ENCODE measurements at regions not wholly inside any gene's neighbourhood (a gene's known extent, or its start where the extent isn't known, plus 50 kb on each side); places are given as distances from the start of the nearest gene placed in this dataset.

DNA sequence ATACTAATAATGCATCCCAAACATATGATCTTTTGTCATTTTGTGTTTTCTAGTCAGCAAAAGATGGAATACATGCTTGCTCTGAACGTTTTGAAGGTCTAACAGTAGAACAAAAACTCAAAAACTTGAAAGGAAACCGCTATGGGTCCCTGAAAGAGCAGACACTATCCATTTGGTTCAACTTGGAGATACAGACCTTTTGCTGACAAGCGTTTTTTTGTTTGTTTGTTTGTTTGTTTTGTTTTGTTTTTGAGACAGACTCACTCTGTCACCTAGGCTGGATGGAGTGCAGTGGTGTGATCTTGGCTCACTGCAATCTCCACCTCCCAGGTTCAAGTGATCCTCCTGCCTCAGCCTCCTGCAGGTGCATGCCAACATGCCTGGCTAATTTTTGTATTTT lies 644.3 kb upstream of the PTCHD4 start:
- WGBS, result 41% methylated on average over 3 of the region's 3 CpGs
- H3K4me3 ChIP-seq (ENCODE audit: low read depth in 1 of 3, low read length in 3 of 3), result no peak overlapping the region
- H3K27me3 ChIP-seq (ENCODE audit: control insufficient read depth in 4 of 4, insufficient read depth in 4 of 4, low read length in 3 of 4), result no peaks in the 10 kb centered on the region
- no peak overlapping the region for H3K9ac ChIP-seq (ENCODE audit: low read depth in 1 of 2, low read length in 2 of 2)
- H3K36me3 ChIP-seq (ENCODE audit: control insufficient read depth in 4 of 4, insufficient read depth in 3 of 4, low read depth in 1 of 4, low read length in 3 of 4), result no peaks in the 10 kb centered on the region
- TF ChIP-seq HNF4G (IDR thresholded peaks at IDR 0.05), result no peak
- no peak for TF ChIP-seq RAD21 (IDR thresholded peaks at IDR 0.05)
- no peak for TF ChIP-seq JUND (IDR thresholded peaks at IDR 0.05)
- TF ChIP-seq, protein P1, sequence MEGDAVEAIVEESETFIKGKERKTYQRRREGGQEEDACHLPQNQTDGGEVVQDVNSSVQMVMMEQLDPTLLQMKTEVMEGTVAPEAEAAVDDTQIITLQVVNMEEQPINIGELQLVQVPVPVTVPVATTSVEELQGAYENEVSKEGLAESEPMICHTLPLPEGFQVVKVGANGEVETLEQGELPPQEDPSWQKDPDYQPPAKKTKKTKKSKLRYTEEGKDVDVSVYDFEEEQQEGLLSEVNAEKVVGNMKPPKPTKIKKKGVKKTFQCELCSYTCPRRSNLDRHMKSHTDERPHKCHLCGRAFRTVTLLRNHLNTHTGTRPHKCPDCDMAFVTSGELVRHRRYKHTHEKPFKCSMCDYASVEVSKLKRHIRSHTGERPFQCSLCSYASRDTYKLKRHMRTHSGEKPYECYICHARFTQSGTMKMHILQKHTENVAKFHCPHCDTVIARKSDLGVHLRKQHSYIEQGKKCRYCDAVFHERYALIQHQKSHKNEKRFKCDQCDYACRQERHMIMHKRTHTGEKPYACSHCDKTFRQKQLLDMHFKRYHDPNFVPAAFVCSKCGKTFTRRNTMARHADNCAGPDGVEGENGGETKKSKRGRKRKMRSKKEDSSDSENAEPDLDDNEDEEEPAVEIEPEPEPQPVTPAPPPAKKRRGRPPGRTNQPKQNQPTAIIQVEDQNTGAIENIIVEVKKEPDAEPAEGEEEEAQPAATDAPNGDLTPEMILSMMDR (IDR thresholded peaks at IDR 0.05; ENCODE audit: low read depth, low read length, missing input control), result no peak
- no peak for TF ChIP-seq YY1 (IDR thresholded peaks at IDR 0.05)
- TF ChIP-seq, protein P2, sequence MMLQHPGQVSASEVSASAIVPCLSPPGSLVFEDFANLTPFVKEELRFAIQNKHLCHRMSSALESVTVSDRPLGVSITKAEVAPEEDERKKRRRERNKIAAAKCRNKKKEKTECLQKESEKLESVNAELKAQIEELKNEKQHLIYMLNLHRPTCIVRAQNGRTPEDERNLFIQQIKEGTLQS (IDR thresholded peaks at IDR 0.05), result no peak
- TF ChIP-seq FOXA2 (IDR thresholded peaks at IDR 0.05), result no peak
- TF ChIP-seq, protein P3, sequence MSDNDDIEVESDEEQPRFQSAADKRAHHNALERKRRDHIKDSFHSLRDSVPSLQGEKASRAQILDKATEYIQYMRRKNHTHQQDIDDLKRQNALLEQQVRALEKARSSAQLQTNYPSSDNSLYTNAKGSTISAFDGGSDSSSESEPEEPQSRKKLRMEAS (IDR thresholded peaks at IDR 0.05), result no peak
- TF ChIP-seq TAF1 (conservative IDR thresholded peaks at IDR 0.05), result no peak
- no peak for TF ChIP-seq EGR1 (IDR thresholded peaks at IDR 0.05; ENCODE audit: low read depth in 2 of 2)
- TF ChIP-seq SP1 (IDR thresholded peaks at IDR 0.05), result no peak
- TF ChIP-seq GABPA (IDR thresholded peaks at IDR 0.05 in 1 of 2, conservative IDR thresholded peaks at IDR 0.05 in 1 of 2), result no peak
- TF ChIP-seq, protein P4, sequence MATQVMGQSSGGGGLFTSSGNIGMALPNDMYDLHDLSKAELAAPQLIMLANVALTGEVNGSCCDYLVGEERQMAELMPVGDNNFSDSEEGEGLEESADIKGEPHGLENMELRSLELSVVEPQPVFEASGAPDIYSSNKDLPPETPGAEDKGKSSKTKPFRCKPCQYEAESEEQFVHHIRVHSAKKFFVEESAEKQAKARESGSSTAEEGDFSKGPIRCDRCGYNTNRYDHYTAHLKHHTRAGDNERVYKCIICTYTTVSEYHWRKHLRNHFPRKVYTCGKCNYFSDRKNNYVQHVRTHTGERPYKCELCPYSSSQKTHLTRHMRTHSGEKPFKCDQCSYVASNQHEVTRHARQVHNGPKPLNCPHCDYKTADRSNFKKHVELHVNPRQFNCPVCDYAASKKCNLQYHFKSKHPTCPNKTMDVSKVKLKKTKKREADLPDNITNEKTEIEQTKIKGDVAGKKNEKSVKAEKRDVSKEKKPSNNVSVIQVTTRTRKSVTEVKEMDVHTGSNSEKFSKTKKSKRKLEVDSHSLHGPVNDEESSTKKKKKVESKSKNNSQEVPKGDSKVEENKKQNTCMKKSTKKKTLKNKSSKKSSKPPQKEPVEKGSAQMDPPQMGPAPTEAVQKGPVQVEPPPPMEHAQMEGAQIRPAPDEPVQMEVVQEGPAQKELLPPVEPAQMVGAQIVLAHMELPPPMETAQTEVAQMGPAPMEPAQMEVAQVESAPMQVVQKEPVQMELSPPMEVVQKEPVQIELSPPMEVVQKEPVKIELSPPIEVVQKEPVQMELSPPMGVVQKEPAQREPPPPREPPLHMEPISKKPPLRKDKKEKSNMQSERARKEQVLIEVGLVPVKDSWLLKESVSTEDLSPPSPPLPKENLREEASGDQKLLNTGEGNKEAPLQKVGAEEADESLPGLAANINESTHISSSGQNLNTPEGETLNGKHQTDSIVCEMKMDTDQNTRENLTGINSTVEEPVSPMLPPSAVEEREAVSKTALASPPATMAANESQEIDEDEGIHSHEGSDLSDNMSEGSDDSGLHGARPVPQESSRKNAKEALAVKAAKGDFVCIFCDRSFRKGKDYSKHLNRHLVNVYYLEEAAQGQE (IDR thresholded peaks at IDR 0.05), result no peak
- H3K9me3 ChIP-seq (ENCODE audit: control insufficient read depth in 4 of 4, low read length in 3 of 4), result no peaks in the 10 kb centered on the region
- no peaks in the 10 kb centered on the region for H3K4me1 ChIP-seq (ENCODE audit: control insufficient read depth in 4 of 4, insufficient read depth in 4 of 4, low read length in 3 of 4)
- H3K27ac ChIP-seq (ENCODE audit: low read depth in 1 of 2, low read length in 2 of 2), result no peak overlapping the region
- DNase-seq (ENCODE audit: low spot score), result no peak

DNA sequence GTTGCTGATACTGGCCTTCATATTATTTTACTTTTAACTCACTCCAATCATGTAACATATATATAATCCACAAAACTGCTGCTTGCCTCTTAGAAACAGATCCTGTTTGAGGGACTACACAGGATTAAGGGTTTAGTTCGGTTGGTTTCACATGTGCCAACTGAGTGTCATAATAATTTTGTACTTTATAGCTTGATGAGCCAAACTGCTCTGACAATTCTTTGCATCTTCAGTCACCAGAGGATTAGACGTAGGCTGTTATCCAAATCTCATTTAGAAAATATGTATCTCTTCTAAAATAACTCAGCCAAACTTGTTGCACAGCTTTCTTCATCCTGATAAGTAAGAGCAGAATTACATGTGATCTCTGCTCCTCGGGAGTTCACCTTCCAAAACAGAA lies 643.6 kb upstream of the PTCHD4 start:
- WGBS, result 57% methylated on average over 3 of the region's 3 CpGs
- TF ChIP-seq EGR1 (IDR thresholded peaks at IDR 0.05; ENCODE audit: low read depth in 2 of 2) (no peak), GABPA (IDR thresholded peaks at IDR 0.05 in 1 of 2, conservative IDR thresholded peaks at IDR 0.05 in 1 of 2) (no peak), FOXA2 (IDR thresholded peaks at IDR 0.05) (no peak), TAF1 (conservative IDR thresholded peaks at IDR 0.05) (no peak)
- TF ChIP-seq, protein P3 (IDR thresholded peaks at IDR 0.05), result no peak
- TF ChIP-seq, protein P5, sequence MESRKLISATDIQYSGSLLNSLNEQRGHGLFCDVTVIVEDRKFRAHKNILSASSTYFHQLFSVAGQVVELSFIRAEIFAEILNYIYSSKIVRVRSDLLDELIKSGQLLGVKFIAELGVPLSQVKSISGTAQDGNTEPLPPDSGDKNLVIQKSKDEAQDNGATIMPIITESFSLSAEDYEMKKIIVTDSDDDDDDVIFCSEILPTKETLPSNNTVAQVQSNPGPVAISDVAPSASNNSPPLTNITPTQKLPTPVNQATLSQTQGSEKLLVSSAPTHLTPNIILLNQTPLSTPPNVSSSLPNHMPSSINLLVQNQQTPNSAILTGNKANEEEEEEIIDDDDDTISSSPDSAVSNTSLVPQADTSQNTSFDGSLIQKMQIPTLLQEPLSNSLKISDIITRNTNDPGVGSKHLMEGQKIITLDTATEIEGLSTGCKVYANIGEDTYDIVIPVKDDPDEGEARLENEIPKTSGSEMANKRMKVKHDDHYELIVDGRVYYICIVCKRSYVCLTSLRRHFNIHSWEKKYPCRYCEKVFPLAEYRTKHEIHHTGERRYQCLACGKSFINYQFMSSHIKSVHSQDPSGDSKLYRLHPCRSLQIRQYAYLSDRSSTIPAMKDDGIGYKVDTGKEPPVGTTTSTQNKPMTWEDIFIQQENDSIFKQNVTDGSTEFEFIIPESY (IDR thresholded peaks at IDR 0.05), result no peak
- no peaks in the 10 kb centered on the region for H3K27me3 ChIP-seq (ENCODE audit: control insufficient read depth in 4 of 4, insufficient read depth in 4 of 4, low read length in 3 of 4)
- H3K4me1 ChIP-seq (ENCODE audit: control insufficient read depth in 4 of 4, insufficient read depth in 4 of 4, low read length in 3 of 4), result no peaks in the 10 kb centered on the region
- no peaks in the 10 kb centered on the region for H3K9me3 ChIP-seq (ENCODE audit: control insufficient read depth in 4 of 4, low read length in 3 of 4)
- H3K9ac ChIP-seq (ENCODE audit: low read depth in 1 of 2, low read length in 2 of 2), result no peak overlapping the region
- H3K36me3 ChIP-seq (ENCODE audit: control insufficient read depth in 4 of 4, insufficient read depth in 3 of 4, low read depth in 1 of 4, low read length in 3 of 4), result no peaks in the 10 kb centered on the region
- DNase-seq (ENCODE audit: low spot score), result no peak
- H3K4me3 ChIP-seq (ENCODE audit: low read depth in 1 of 3, low read length in 3 of 3), result no peak overlapping the region
- no peak overlapping the region for H3K27ac ChIP-seq (ENCODE audit: low read depth in 1 of 2, low read length in 2 of 2)

Data from liver (tissue), 8 donors.